HCT116 (cell line): ENCODE measurements at regions not wholly inside any gene's neighbourhood (a gene's known extent, or its start where the extent isn't known, plus 50 kb on each side); places are given as distances from the start of the nearest gene placed in this dataset.

ENCODE experiments used
- ATF3 ChIP-seq: IDR thresholded peaks from 2 replicates; pipeline ENCODE4 v1.6.1; 2012
- CEBPB ChIP-seq: IDR thresholded peaks from 2 replicates; pipeline ENCODE4 v1.6.1; 2012; ENCODE audit warnings: low read depth
- CTCF ChIP-seq, 3 experiments: fragments of 200-600 bp in 1 of 3; sonication (generic) in 1 of 3; IDR thresholded peaks in 2 of 3; conservative IDR thresholded peaks in 1 of 3; 2 replicates each; pipeline ENCODE4 v1.5.1; 2012 to 2017; ENCODE audit warnings: low read depth in 2 of 3, low read length in 2 of 3, antibody characterized with exemption in 1 of 3, borderline replicate concordance in 1 of 3, control low read depth in 1 of 3, mild to moderate bottlenecking in 1 of 3, mixed read lengths in 1 of 3, mixed run types in 1 of 3, moderate library complexity in 1 of 3; ENCODE audit not compliant: insufficient read depth in 1 of 3
- EZH2 ChIP-seq: fragments of 200-600 bp; sonication (generic); IDR thresholded peaks from 2 replicates; pipeline ENCODE4 v1.6.1; 2017; ENCODE audit warnings: antibody characterized with exemption, mixed run types
- MAX ChIP-seq: IDR thresholded peaks from 2 replicates; pipeline ENCODE4 v1.6.1; 2012
- POLR2AphosphoS5 ChIP-seq: IDR thresholded peaks from 2 replicates; pipeline ENCODE4 v1.6.1; 2011; ENCODE audit warnings: mild to moderate bottlenecking, low read depth, low read length, moderate library complexity
- REST ChIP-seq: IDR thresholded peaks from 2 replicates; pipeline ENCODE4 v1.6.1; 2012; ENCODE audit warnings: low read depth
- SP1 ChIP-seq: IDR thresholded peaks from 2 replicates; pipeline ENCODE4 v1.6.1; 2012; ENCODE audit warnings: low read depth

GRCh38 chr12:47387994-47388393 lies 308.2 kb upstream of the AMIGO2 start:
- TF ChIP-seq CTCF (IDR thresholded peaks at IDR 0.05 in 2 of 3, conservative IDR thresholded peaks at IDR 0.05 in 1 of 3; ENCODE audit: borderline replicate concordance in 1 of 3, insufficient read depth in 1 of 3, low read depth in 2 of 3, low read length in 2 of 3) (no peak), EZH2 (no peak), ATF3 (no peak), POLR2AphosphoS5 (no peak), SP1 (no peak), REST (no peak), MAX (no peak), CEBPB (no peak)
